HL-60 (cell line): ENCODE measurements at regions not wholly inside any gene's neighbourhood (a gene's known extent, or its start where the extent isn't known, plus 50 kb on each side); places are given as distances from the start of the nearest gene placed in this dataset.

ENCODE experiments used
- DNase-seq, 2 experiments: peaks; one replicate each; pipeline ENCODE4 v3.0.0-alpha.2; 2010 to 2020; ENCODE audit warnings: low read depth in 1 of 2, low spot score in 1 of 2
- H3K27ac ChIP-seq: fragments of 250-450 bp; sonication (Bioruptor Pico); replicated peaks from 2 replicates; pipeline ENCODE4 v1.5.1; 2020; ENCODE audit warnings: mild to moderate bottlenecking, moderate library complexity
- H3K27me3 ChIP-seq: fragments of 250-450 bp; sonication (Bioruptor Pico); 2 replicates; pipeline ENCODE4 v1.5.1; 2021; ENCODE audit warnings: mild to moderate bottlenecking, moderate library complexity; ENCODE audit not compliant: insufficient read depth, poor library complexity, severe bottlenecking
- H3K4me3 ChIP-seq: replicated peaks from 2 replicates; pipeline ENCODE4 v1.5.1; 2011; ENCODE audit warnings: mild to moderate bottlenecking, control low read depth, low read length; ENCODE audit not compliant: insufficient read depth
- GABPA ChIP-seq: IDR thresholded peaks from 2 replicates; pipeline ENCODE4 v1.6.1; 2012; ENCODE audit warnings: low read depth
- POLR2AphosphoS5 ChIP-seq: IDR thresholded peaks from 2 replicates; pipeline ENCODE4 v1.6.1; 2012; ENCODE audit warnings: low read depth
- REST ChIP-seq: IDR thresholded peaks from 2 replicates; pipeline ENCODE4 v1.6.1; 2012; ENCODE audit warnings: low read depth; ENCODE audit not compliant: insufficient replicate concordance
- SPI1 ChIP-seq: IDR thresholded peaks from 2 replicates; pipeline ENCODE4 v1.6.1; 2012; ENCODE audit warnings: low read depth, mild to moderate bottlenecking, borderline replicate concordance
- TF ChIP-seq, protein P1 (sequence below): IDR thresholded peaks from one replicate; pipeline ENCODE4 v1.5.1; 2011; ENCODE audit warnings: low read length, control low read depth, inconsistent platforms; ENCODE audit not compliant: insufficient read depth

DNA sequence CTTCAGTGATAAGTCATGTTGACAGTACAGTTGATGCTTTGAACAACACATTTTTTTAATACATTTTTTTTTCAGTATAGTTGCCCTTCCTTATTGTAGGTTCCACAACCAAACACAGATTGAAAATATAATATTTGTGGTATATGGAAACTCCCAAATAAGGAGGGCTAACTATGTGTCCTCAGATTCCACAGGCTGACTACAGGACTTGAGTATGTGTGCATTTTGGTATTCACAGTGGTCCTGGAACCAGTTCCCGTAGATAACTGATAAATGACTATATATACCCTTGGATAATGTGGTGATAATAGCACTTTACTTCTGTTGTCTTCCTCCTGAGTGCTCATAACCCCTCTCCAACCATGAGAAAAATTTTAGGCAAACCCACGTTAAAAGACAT is 111.6 kb upstream of the NUDT6 start:
- no peaks in the 10 kb centered on the region for H3K27me3 ChIP-seq
- DNase-seq = no peak
- no peak overlapping the region for H3K4me3 ChIP-seq
- no peak overlapping the region for H3K27ac ChIP-seq
- TF ChIP-seq, protein P1, sequence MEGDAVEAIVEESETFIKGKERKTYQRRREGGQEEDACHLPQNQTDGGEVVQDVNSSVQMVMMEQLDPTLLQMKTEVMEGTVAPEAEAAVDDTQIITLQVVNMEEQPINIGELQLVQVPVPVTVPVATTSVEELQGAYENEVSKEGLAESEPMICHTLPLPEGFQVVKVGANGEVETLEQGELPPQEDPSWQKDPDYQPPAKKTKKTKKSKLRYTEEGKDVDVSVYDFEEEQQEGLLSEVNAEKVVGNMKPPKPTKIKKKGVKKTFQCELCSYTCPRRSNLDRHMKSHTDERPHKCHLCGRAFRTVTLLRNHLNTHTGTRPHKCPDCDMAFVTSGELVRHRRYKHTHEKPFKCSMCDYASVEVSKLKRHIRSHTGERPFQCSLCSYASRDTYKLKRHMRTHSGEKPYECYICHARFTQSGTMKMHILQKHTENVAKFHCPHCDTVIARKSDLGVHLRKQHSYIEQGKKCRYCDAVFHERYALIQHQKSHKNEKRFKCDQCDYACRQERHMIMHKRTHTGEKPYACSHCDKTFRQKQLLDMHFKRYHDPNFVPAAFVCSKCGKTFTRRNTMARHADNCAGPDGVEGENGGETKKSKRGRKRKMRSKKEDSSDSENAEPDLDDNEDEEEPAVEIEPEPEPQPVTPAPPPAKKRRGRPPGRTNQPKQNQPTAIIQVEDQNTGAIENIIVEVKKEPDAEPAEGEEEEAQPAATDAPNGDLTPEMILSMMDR = no peak
- TF ChIP-seq GABPA (no peak), REST (no peak), POLR2AphosphoS5 (no peak), SPI1 (no peak)

DNA sequence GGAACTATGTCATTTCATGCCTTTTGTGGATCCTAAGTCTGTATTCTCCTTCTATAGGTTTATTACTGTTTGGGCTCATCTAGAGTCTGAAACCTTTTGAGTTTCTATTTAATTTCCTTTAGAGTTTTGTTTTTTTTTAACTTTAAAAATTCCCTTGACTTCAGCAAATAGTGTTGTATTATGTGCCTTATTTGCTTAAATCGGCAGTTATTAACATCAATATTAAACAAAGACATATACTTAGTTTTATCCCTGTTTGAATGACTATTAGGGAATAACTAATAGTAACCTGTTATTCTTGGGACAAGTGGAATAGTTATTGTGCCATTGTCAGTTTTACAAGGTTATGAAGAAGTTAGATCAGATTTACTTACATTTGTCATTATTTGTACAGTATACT is 112.8 kb upstream of the NUDT6 start:
- TF ChIP-seq GABPA (no peak), REST (no peak), POLR2AphosphoS5 (no peak), SPI1 (no peak)
- TF ChIP-seq, protein P1 = no peak
- Histone ChIP-seq H3K4me3 (no peak overlapping the region), H3K27me3 (no peaks in the 10 kb centered on the region), H3K27ac (no peak overlapping the region)
- DNase-seq = no peak

GRCh38 chr4:123037804-123038203 is 115.4 kb upstream of the NUDT6 start:
- TF ChIP-seq GABPA (no peak), SPI1 (no peak), REST (no peak), POLR2AphosphoS5 (no peak)
- TF ChIP-seq, protein P1 = no peak
- Histone ChIP-seq H3K4me3 (no peak overlapping the region), H3K27me3 (no peaks in the 10 kb centered on the region), H3K27ac (no peak overlapping the region)
- no peak for DNase-seq
